GM18861 (cell line): ENCODE measurements at regions not wholly inside any gene's neighbourhood (a gene's known extent, or its start where the extent isn't known, plus 50 kb on each side); places are given as distances from the start of the nearest gene placed in this dataset.

Source experiments
- ATAC-seq: cut with Tn5 transposase; IDR thresholded peaks from one replicate; pipeline ENCODE4 v1.9.1; 2021; ENCODE audit not compliant: unreplicated experiment

DNA sequence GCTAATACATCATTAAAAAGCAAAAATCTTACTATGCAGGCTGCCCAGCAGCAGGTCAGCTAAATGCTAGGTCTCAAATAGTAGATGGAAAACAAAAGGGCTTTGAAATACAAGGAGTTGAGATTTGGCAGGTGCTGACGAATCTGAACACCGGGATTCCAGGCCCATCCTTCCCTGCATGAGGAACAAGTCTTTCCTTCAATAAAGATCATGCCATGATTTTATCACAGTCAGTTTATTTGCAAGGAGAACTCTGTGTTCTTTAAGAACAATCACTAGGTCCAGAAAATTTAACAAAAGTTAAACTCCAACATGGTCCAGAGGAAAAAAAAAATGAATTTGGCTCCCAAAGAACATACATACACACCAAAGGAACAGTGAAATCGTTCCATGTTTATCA lies 551.4 kb downstream of the SLITRK6 start:
- ATAC-seq = no peak

DNA sequence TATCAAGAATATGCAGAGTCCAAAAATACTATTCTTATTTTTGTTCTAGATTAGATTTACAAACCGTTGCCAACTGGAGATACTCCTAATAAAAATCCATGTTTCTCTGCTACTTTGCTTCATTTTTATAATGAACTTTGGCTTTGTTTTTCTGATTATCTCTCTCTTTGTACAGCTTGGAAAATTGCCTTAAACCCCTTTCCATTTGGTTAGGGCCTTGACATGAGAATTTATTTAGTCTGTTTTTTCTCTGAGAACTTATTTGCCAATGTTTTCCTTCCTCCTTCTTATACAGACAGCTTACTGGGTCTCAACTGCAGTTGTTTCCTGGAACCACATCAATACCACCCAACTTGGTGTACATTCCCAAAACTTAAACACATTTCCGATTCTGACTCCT lies 555.4 kb downstream of the SLITRK6 start:
- ATAC-seq = no peak

DNA sequence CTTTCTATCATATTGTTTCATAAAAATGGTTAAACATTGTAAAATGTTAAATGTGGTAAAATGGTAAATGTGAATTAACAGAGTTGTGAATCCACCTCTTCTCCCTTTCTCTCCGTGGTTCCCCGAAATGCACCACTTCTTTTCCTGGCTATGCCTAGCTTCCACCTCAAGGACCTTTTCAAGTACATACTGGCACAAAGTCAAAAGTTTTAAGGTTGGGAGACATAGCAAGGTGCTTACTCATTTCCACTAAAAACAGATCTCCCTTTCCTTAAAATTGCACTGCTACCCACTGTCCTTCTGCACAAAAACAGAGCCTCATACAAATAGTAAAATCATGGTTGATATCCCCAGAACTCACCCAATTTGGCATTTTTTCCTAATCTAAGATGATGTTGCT lies 558.2 kb downstream of the SLITRK6 start:
- ATAC-seq = no peak

DNA sequence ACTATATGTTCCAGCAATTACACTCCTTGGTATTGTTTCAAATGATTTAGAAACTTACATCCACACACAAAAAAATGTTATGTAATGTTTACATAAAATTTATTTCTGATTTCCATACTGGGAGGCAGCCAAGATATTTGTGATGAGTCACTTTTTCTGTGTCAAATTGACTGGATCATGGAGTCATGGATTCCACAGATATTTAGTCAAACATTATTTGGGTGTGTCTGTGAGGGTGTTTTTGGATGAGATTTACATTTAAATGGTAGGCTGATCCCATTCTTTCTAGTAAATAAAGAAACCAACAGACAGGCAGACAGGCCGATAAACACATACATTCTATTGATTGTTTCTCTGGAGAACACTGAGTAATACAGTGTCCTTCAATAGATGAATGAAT lies 562.8 kb downstream of the SLITRK6 start:
- no peak for ATAC-seq

DNA sequence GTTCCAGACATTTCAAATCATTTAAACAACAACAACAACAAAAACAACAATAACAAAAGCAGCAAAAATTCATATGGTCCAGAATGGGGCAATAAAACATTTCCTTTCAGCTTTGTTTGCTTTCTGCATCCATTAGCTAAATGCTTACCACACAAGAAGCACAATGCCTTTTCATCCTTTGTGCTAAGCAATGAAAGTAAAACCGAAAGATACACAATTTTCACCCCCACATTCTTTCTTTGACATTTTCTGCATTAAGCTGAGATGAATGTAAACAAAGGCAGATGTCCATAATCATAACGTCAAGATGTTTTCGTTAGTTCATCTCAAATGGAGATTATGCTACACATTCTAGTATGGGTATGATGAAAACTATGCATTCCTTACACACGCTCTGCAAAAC lies 568.5 kb downstream of the SLITRK6 start:
- no peak for ATAC-seq

DNA sequence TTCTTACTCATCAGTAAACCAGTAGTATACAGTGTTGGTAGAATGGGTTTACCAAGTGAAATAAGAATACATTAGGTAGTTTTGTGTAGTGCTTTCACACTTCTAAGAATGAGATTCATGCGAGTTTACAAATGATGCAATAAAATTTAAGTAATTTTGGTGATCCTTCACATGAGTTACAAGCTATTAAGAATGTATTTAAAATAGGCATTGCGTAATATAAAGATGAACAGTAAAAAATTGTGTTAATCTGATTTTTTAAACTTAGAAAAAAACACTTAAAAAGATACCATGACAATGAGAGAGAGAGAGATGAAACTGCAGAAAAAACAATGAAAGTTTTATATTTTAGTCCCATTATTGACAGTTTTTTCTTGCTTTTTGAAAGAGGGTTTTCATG lies 570.5 kb downstream of the SLITRK6 start:
- ATAC-seq = no peak

DNA sequence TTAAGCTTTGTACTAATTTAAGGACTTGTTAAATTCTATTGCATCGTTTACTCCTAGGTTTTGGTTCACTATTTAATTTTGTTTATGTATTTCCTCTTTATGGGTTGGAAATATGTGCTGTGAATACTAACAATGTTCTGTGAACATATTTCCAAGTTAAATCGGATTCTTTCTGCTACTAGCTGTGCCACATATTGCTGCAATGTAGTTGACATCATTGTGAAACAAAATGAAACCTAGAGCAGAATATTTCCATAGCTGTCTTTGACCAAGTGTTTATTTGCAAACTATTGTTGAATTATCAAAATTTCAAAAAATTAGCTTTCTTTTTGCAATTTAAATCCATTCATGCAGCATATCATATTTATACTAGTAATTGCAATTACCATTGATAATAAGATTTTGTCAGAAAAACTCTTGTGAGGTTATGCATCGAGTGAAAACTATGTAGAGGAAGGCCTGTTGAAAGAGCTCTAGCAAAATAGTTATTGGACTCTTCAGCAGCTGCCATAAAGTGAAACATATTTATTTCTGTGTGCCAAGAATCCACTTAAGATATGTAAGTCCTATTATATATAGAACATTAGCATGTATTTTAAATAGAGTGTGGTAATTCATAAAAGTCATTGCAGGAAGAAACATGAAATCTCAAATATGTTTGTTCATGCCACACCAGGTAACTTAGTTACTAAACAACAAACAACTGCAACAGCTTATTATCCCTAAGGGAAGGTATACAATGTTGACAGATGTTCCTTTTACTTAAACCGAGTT lies 575.1 kb downstream of the SLITRK6 start:
- ATAC-seq = no peak

DNA sequence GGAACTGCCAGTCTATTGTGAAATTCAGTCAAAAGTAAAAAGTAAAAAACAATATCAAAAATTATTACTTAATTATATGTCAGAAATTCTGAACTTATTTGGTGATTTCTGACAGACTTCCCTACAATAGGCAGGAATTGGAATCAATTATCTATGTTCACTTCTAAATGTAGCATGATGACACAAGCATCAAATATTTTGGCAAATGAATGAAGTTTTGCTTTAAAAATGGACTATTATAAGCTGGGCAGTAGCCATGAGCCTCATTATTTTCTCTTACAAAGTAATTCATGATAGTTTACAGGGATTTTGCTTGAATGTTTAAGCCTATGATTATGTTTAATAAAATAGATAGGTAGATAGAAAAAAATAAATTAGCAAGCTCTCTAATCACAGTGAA lies 582.6 kb downstream of the SLITRK6 start:
- no peak for ATAC-seq

DNA sequence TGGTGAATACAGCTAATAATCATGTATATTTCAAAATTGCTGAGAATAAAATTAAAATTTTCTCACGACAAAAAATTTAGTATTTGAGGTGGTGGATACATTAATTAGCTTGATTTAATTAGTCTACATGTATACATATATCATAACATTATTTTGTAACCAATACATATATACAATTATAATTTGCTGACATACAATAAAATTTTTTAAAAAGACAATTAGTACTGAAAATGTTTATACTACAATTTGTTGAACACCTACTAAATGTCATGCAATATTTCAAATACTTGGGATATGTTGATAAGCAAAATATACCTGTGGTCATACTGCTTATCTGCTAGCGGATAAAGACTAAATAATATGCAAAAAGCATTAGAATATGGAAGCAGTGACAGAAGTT lies 586.5 kb downstream of the SLITRK6 start:
- ATAC-seq = no peak

DNA sequence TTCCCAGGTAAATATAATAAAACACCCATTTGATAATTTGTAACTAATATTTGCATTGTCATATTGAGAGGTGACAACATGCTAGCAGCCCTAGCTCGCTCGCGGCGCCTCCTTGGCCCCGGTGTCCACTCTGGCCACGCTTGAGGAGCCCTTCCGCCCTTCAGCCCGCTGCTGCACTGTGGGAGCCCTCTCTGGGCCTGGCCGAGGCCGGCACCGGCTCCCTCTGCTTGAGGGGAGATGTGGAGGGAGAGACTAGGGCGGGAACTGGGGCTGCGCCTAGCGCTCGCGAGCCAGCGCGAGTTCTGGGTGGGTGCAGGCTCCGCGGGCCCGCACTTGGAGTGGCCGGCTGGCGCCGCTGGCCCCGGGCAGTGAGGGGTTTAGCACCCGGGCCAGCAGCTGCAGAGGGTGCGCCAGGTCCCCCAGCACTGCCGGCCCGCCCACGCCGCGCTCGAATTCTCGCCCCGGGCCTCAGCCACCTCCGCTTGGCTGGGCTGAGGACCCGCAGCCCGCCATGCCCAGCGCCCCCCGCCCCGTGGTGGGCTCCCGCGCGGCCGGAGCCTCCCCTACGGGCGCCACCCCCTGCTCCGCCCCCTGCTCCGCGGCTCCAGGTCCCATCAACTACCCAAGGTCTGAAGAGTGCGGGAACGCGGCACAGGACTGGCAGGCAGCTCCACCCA lies 594.4 kb downstream of the SLITRK6 start:
- no peak for ATAC-seq

DNA sequence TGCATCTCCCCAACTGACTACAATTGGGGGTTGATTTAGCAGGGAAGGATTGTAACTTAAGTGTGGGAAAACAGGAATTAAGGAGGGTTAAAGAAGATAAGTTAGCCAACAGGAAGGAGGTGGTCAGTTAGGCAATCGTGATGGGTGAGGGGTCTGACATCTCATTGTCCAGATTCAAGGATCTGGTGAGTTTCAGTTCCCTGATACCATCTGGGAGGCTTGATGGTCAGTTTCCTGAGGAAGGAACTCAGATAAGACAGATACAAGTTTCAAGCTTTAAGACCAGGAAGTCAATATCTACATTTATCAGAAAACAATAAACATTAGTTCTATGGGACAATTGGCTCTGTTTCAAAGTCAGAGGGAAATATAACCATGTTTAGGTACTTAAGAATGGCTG lies 601.8 kb downstream of the SLITRK6 start:
- ATAC-seq = no peak

DNA sequence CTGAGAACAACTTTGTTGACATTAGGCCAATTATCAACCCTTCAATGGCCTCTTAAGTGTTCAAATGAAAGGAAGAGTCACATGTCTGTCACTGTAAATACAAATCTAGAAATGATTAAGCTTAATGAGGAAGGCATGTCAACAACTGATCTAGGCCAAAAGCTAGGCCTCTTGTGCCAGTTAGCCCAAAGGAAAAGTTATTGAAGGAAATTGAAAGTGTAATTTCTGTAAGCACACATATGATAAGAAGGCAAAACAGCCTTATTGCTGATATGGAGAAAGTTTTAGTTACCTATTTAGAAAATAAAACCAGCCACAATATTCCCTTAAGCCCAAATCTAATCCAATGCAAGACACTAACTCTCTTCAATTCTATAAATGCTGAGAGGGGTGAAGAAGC lies 604.7 kb downstream of the SLITRK6 start:
- ATAC-seq = no peak

DNA sequence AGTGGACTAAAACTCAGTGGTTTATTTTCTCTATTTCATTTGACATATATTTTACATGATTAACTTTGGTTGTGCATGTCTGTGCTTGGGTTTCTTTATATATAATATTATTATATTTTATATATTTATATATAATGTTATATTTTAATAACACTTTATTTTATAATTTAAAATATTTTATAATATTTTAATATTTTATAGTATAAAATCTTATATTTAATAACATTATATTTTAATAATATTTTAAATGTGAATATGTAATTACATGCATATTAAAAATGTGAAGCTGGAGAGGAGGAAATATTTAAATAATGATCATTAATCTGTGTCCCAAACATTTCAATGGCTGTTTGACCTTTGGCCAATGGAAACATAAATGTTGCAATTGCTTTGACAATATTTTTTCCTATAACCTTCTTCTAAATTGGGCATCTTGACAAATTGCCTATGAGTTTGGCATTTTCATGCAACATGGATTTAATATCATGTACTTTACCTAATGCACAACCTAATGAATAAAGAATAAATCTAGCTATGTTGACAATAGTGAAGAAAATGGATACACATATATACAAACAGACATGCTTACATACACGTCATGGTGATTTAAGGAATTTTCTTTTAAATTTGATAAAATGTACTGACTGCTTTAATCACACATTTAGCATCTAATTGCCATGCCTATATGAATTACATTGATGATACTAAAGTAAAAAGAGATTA lies 607.1 kb downstream of the SLITRK6 start:
- ATAC-seq = no peak

DNA sequence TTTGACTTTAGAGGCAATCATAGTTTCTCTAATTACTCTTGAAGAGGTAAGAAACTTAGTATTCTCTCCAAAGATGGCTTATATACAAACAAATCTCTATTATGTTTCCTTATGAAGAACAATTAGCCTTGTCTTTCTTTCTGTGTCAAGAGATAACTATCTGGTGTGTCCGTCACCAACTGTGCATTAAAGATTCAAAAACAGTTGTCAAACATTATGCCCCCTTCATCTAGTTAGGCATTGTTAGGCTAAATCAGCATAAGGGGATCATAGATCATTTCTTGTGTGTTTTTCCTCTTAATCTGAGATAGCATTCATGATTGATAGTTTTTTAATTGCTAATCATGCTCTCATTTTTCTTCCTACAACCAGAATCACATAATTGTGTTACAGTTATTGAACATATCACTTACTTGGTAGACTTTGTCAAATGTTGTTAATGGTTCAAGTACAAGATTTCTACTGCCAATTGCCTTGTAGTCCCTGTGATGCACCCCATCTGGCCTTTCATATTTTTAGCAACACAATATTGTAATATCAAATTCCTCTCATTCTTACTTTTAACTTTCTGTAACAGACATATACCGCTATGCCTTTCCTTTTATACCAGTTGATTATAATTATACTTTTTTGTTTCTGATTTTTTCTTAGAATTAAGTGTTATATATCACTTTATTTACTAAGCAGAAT lies 612.7 kb downstream of the SLITRK6 start:
- no peak for ATAC-seq

DNA sequence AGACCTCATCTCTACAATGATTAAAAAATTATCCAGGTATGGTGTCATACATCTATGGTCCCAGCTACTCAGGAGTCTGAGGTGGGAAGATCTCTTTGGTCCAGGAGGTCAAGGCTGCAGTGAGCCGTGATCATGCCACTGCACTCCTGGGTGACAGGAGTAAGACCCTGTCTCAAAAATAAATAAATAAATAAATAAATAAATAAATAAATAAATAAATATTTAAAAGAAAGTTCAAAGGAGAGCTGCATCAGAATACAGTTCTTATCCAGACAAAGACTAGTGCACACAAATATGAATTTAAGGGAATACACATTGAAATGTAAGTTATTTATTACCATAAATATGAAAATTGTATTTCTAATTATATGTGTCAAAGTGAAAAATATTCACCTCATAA lies 624.9 kb downstream of the SLITRK6 start:
- no peak for ATAC-seq

DNA sequence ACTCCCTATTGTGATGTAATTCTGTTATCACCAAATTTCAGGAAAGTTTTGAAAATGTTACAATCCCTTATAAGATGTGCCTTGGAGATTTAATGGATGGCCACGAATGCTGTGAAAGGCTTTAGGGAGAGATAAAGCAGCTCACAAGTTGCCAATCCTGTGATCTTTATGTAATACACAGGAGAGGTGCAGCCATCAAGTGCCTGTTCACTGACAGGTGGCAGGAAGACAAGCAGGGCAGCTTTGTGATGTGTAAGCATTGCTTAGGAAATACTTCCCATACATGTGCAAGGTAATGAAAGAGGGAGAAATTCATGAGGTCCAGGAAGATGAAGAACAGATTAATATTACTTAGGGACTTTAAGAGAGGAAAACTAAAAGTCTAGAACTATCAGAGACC lies 628.8 kb downstream of the SLITRK6 start:
- no peak for ATAC-seq

DNA sequence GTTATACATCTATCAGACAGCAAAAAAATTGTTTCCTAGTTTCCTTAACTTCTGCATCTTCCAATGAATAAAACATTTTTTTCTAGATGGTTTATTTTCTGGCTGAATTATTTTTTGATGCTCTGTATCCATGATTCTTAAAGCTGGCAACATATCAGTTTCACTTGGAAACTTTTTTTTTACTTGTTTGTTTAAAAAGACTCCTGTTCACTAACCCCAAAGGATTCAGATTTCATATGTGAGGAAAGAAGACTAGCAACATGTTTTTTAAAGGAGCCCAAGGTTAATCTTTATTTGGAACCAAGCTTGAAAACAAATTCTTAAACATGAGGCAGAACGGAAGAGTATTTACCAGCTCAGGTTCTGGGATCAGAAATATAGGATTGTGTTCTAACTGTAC lies 632.3 kb downstream of the SLITRK6 start:
- no peak for ATAC-seq

DNA sequence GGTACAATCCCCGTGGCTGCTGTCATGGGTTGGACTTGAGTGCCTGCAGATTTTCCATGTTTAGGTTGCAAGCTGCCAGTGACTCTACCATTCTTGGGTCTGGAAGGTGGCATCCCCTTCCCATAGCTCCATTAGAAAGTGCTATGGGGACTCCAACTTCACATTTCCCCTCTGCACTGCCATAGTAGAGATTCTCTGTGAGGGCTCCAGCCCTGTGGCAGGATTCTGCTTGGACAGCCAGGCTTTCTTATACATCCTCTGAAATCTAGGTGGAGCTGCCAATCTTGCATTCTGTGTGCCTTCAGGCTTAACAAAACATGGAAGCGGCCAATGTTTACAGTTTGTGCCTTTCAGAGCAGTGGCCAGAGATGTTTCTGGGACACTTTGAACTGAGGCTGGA lies 636.2 kb downstream of the SLITRK6 start:
- ATAC-seq = no peak

DNA sequence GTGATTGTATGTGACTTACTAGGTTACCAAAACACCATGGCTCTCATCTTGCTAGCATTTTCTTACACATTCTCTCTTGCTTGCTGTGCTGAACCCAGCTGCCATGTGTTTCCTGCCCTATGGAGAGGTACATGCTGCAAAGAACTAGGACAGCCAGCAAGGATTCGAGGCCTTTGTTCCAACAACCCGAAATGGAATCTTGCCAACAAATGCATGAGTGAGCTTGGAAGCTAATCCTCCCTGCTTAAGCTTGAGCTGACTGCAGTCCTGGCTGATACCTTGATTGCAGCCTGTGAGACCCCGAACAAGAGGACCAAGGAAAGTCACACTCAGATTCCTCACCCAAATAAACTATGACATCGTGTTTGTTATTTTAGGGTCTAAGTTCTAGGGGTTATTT lies 651.2 kb downstream of the SLITRK6 start:
- no peak for ATAC-seq

DNA sequence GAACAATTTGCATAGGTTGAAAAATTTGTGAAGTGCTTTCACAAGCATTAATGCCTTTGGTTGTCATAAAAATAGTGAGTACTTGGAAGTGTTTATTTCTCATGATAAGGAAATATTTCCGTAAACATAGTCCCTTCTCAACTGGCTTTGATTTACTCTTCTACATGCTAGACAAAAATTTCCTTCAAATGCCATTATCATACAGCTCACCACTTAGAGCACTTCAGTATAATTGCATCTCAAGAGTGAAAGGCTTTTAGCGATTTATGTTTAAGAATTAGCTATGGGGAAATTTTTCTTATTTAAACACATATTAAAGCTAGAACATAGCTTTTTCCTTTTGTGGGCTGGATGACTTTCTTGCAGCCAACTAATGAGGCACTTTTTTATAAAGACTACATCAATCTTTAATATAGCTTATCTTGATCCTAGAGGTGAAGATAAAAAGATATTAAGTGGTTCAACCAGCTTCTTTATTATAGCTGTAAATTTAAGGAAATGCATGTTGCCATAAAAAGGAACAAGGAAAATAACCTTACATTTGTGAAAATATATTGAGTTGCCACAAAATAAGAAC lies 656.8 kb downstream of the SLITRK6 start:
- no peak for ATAC-seq

DNA sequence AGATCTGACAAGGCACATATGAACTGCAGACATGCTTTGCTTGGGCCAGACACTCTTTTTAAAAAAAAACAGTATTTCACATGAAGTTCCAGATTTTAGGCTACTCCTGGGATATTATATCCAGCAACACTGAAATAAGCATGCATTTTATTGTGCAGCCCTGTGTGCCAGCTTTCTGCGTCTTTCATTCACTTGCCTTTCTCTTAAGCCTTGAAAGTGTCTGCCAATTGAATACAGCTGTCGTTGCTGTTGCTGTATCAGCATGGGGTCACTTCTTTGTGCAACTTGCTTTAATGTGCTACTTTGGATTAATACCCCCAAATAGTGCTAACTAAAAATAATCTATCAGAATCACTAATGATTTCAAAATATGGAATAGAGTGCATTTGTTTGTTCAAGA lies 657.8 kb downstream of the SLITRK6 start:
- no peak for ATAC-seq
